HEK293 (cell line): ENCODE measurements at regions not wholly inside any gene's neighbourhood (a gene's known extent, or its start where the extent isn't known, plus 50 kb on each side); places are given as distances from the start of the nearest gene placed in this dataset.

ENCODE experiments used
- CTCF ChIA-PET: fragments of 350-600 bp; formaldehyde crosslinking; extraction: SDS; loops from one replicate; lab custom pipeline; 2021; ENCODE audit warnings: antibody characterized with exemption; lab: Yijun Ruan, JAX
- POLR2A ChIA-PET: fragments of 300-600 bp; formaldehyde crosslinking; extraction: SDS; loops from one replicate; lab custom pipeline; 2020; ENCODE audit warnings: antibody characterized with exemption, inconsistent platforms; lab: Yijun Ruan, JAX
- H3K27ac ChIP-seq: fragments of 200-500 bp; sonication (Bioruptor generic); 2 replicates; pipeline ENCODE4 v1.5.1; 2014; ENCODE audit warnings: low read depth, low read length, control low read depth, inconsistent platforms; ENCODE audit errors: extremely low read depth
- H3K36me3 ChIP-seq, 2 experiments: fragments of 200-500 bp in 1 of 2; sonication (Bioruptor generic) in 1 of 2; 1 replicate in 1 of 2; 2 replicates in 1 of 2; pipeline ENCODE4 v1.5.1; 2014 to 2017; ENCODE audit warnings: inconsistent platforms in 2 of 2, low read length in 2 of 2; ENCODE audit not compliant: control insufficient read depth in 2 of 2, insufficient read depth in 1 of 2
- H3K4me1 ChIP-seq: fragments of 200-500 bp; sonication (Bioruptor generic); 2 replicates; pipeline ENCODE4 v1.5.1; 2014; ENCODE audit warnings: mild to moderate bottlenecking, low read length, inconsistent platforms; ENCODE audit not compliant: control insufficient read depth, insufficient read depth
- H3K4me3 ChIP-seq: 2 replicates; pipeline ENCODE4 v1.5.1; 2011; ENCODE audit warnings: low read depth, mild to moderate bottlenecking, control low read depth, low read length, moderate library complexity
- H3K9me3 ChIP-seq: fragments of 200-500 bp; sonication (Bioruptor generic); 2 replicates; pipeline ENCODE4 v1.5.1; 2014; ENCODE audit warnings: low read depth, low read length, inconsistent platforms; ENCODE audit not compliant: control insufficient read depth, insufficient read depth
- FEZF1 ChIP-seq: fragments of 450-650 bp; formaldehyde crosslinking; IDR thresholded peaks from 2 replicates; pipeline ENCODE4 v1.5.1; 2016; ENCODE audit warnings: missing biosample characterization, missing genetic modification characterization
- GLIS2 ChIP-seq: fragments of 450-650 bp; formaldehyde crosslinking; IDR thresholded peaks from 2 replicates; pipeline ENCODE4 v1.5.1; 2016; ENCODE audit warnings: missing biosample characterization, missing genetic modification characterization
- KLF1 ChIP-seq: fragments of 450-650 bp; formaldehyde crosslinking; IDR thresholded peaks from 2 replicates; pipeline ENCODE4 v1.5.1; 2016; ENCODE audit warnings: missing biosample characterization, missing genetic modification characterization
- KLF7 ChIP-seq: fragments of 450-650 bp; formaldehyde crosslinking; IDR thresholded peaks from 2 replicates; pipeline ENCODE4 v1.5.1; 2016; ENCODE audit warnings: missing biosample characterization, missing genetic modification characterization, borderline replicate concordance
- KLF8 ChIP-seq: fragments of 450-650 bp; formaldehyde crosslinking; IDR thresholded peaks from 2 replicates; pipeline ENCODE4 v1.5.1; 2016; ENCODE audit warnings: missing biosample characterization, missing genetic modification characterization
- KLF9 ChIP-seq: fragments of 450-650 bp; formaldehyde crosslinking; IDR thresholded peaks from 2 replicates; pipeline ENCODE4 v1.5.1; 2016; ENCODE audit warnings: missing biosample characterization, missing genetic modification characterization, low read depth
- PRDM1 ChIP-seq: fragments of 450-650 bp; formaldehyde crosslinking; IDR thresholded peaks from 2 replicates; pipeline ENCODE4; 2016; ENCODE audit warnings: missing biosample characterization, missing genetic modification characterization
- SCRT1 ChIP-seq: fragments of 450-650 bp; formaldehyde crosslinking; IDR thresholded peaks from 2 replicates; pipeline ENCODE4 v1.5.1; 2016; ENCODE audit warnings: missing biosample characterization, missing genetic modification characterization, borderline replicate concordance
- SETDB1 ChIP-seq: IDR thresholded peaks from one replicate; pipeline ENCODE4 v1.6.1; 2017; ENCODE audit warnings: mild to moderate bottlenecking, low read length, moderate library complexity, mixed read lengths; ENCODE audit not compliant: insufficient read length
- TRIM28 ChIP-seq: IDR thresholded peaks from 2 replicates; pipeline ENCODE4 v1.6.1; 2011; ENCODE audit warnings: low read length, control low read depth, borderline replicate concordance
- ZBTB48 ChIP-seq: fragments of 450-650 bp; formaldehyde crosslinking; IDR thresholded peaks from 2 replicates; pipeline ENCODE4 v1.5.1; 2016; ENCODE audit warnings: missing biosample characterization, missing genetic modification characterization
- ZNF140 ChIP-seq: fragments of 450-650 bp; formaldehyde crosslinking; IDR thresholded peaks from 2 replicates; pipeline ENCODE4 v1.5.1; 2016; ENCODE audit warnings: missing biosample characterization, missing genetic modification characterization
- ZNF146 ChIP-seq: fragments of 450-650 bp; formaldehyde crosslinking; IDR thresholded peaks from 2 replicates; pipeline ENCODE4 v1.5.1; 2016; ENCODE audit warnings: missing biosample characterization, missing genetic modification characterization
- ZNF174 ChIP-seq: fragments of 450-650 bp; formaldehyde crosslinking; IDR thresholded peaks from 2 replicates; pipeline ENCODE4 v1.5.0; 2017; ENCODE audit warnings: missing biosample characterization, mild to moderate bottlenecking, missing genetic modification characterization
- ZNF202 ChIP-seq: fragments of 450-650 bp; formaldehyde crosslinking; IDR thresholded peaks from 2 replicates; pipeline ENCODE4 v1.5.1; 2016; ENCODE audit warnings: missing biosample characterization, missing genetic modification characterization, borderline replicate concordance
- ZNF23 ChIP-seq: fragments of 450-650 bp; formaldehyde crosslinking; IDR thresholded peaks from 2 replicates; pipeline ENCODE4 v1.5.1; 2016; ENCODE audit warnings: missing biosample characterization, missing genetic modification characterization, borderline replicate concordance
- ZNF37A ChIP-seq: fragments of 450-650 bp; IDR thresholded peaks from 2 replicates; pipeline ENCODE4 v1.5.1; 2018; ENCODE audit warnings: missing biosample characterization, missing genetic modification characterization
- ZNF404 ChIP-seq: fragments of 450-650 bp; formaldehyde crosslinking; IDR thresholded peaks from 2 replicates; pipeline ENCODE4 v1.5.1; 2017; ENCODE audit warnings: missing biosample characterization, missing genetic modification characterization
- ZNF510 ChIP-seq: fragments of 450-650 bp; formaldehyde crosslinking; IDR thresholded peaks from 2 replicates; pipeline ENCODE4 v1.5.1; 2018; ENCODE audit warnings: mild to moderate bottlenecking, missing genetic modification characterization, missing biosample characterization; ENCODE audit not compliant: insufficient replicate concordance
- ZNF558 ChIP-seq: fragments of 450-650 bp; formaldehyde crosslinking; IDR thresholded peaks from 2 replicates; pipeline ENCODE4 v1.5.1; 2016; ENCODE audit warnings: missing biosample characterization, missing genetic modification characterization
- ZNF571 ChIP-seq: fragments of 450-650 bp; formaldehyde crosslinking; IDR thresholded peaks from 2 replicates; pipeline ENCODE4 v1.5.0; 2017; ENCODE audit warnings: missing biosample characterization, missing genetic modification characterization
- ZNF626 ChIP-seq: fragments of 450-650 bp; sonication (Bioruptor Pico); formaldehyde crosslinking; IDR thresholded peaks from 2 replicates; pipeline ENCODE4 v1.5.1; 2018; ENCODE audit warnings: missing biosample characterization, missing genetic modification characterization, inconsistent platforms
- ZNF747 ChIP-seq: fragments of 450-650 bp; formaldehyde crosslinking; IDR thresholded peaks from 2 replicates; pipeline ENCODE4 v1.5.1; 2016; ENCODE audit warnings: missing biosample characterization, missing genetic modification characterization
- ZNF785 ChIP-seq: fragments of 450-650 bp; formaldehyde crosslinking; IDR thresholded peaks from 2 replicates; pipeline ENCODE4 v1.5.1; 2016; ENCODE audit warnings: missing biosample characterization, missing genetic modification characterization
- TF ChIP-seq, protein P1 (sequence below): fragments of 450-650 bp; formaldehyde crosslinking; IDR thresholded peaks from 2 replicates; pipeline ENCODE4 v1.5.0; 2017; ENCODE audit warnings: missing biosample characterization, missing genetic modification characterization, borderline replicate concordance
- TF ChIP-seq, protein P2 (sequence below): fragments of 450-650 bp; formaldehyde crosslinking; IDR thresholded peaks from 2 replicates; pipeline ENCODE4 v1.5.1; 2017; ENCODE audit warnings: missing biosample characterization, missing genetic modification characterization
- TF ChIP-seq, protein P3 (sequence below): fragments of 450-650 bp; formaldehyde crosslinking; IDR thresholded peaks from 2 replicates; pipeline ENCODE4 v1.5.1; 2016; ENCODE audit warnings: missing biosample characterization, missing genetic modification characterization
- TF ChIP-seq, protein P4 (sequence below): fragments of 450-650 bp; formaldehyde crosslinking; IDR thresholded peaks from 2 replicates; pipeline ENCODE4 v1.5.1; 2016; ENCODE audit warnings: missing biosample characterization, missing genetic modification characterization

DNA sequence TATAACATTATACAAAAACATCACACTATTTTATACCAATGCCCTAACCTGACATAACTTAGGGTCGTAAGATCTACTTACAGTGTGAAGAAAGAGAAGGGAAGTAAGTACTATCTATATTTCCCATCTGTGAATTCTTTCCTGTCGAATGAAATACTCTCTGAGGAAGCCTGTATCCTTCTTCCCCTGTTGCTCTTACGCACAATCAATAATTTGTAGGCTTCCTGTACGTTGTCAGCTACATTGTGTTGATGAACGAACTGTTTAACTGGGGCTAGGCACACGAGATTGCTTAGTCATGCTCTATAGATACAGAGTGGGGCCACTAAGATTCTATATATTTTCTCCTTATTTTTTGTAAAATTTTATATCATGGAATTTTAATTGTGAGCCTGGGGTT, 1125.0 kb upstream of the CELF4 start (continued):
- TF ChIP-seq ZNF23 (tag by site-specific recombination) (no peak), PRDM1 (tag by site-specific recombination) (no peak)
- TF ChIP-seq, protein P1, sequence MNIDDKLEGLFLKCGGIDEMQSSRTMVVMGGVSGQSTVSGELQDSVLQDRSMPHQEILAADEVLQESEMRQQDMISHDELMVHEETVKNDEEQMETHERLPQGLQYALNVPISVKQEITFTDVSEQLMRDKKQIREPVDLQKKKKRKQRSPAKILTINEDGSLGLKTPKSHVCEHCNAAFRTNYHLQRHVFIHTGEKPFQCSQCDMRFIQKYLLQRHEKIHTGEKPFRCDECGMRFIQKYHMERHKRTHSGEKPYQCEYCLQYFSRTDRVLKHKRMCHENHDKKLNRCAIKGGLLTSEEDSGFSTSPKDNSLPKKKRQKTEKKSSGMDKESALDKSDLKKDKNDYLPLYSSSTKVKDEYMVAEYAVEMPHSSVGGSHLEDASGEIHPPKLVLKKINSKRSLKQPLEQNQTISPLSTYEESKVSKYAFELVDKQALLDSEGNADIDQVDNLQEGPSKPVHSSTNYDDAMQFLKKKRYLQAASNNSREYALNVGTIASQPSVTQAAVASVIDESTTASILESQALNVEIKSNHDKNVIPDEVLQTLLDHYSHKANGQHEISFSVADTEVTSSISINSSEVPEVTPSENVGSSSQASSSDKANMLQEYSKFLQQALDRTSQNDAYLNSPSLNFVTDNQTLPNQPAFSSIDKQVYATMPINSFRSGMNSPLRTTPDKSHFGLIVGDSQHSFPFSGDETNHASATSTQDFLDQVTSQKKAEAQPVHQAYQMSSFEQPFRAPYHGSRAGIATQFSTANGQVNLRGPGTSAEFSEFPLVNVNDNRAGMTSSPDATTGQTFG (tag by site-specific recombination), result no peak

DNA sequence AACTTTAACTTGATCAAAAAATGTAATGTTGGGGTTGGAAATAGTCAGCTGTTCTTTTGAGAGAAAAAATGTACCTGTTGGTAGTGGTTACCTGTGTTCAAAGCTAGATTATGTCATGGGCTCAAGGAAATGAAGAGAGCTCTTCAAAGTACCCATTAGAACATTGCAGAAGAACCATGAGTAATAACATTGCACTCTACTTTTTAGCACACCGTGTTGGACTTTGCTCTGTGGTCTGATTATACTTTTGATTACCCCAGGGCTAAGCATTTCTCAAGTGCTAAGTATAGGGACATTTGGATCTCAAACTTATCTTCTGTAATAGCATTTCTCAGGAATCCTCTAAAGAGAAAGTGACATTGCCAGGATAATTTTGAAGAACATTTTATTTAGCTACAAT, 1122.8 kb upstream of the CELF4 start:
- CTCF ChIA-PET, result no interaction called here
- H3K27ac ChIP-seq, result no peak overlapping the region
- no peaks in the 10 kb centered on the region for H3K36me3 ChIP-seq
- no peak overlapping the region for H3K4me3 ChIP-seq
- no peaks in the 10 kb centered on the region for H3K4me1 ChIP-seq
- H3K9me3 ChIP-seq, result no peaks in the 10 kb centered on the region
- POLR2A ChIA-PET, result no interaction called here
- TF ChIP-seq KLF1 (tag by site-specific recombination) (no peak), ZNF626 (no peak), ZNF202 (tag by site-specific recombination) (no peak), KLF8 (no peak), ZNF174 (tag by site-specific recombination) (no peak), KLF7 (tag by site-specific recombination) (no peak), ZNF146 (tag by site-specific recombination) (no peak), ZNF571 (tag by site-specific recombination) (no peak), ZNF37A (tag by site-specific recombination) (no peak), ZNF404 (tag by site-specific recombination) (no peak), ZNF747 (no peak)
- TF ChIP-seq, protein P2, sequence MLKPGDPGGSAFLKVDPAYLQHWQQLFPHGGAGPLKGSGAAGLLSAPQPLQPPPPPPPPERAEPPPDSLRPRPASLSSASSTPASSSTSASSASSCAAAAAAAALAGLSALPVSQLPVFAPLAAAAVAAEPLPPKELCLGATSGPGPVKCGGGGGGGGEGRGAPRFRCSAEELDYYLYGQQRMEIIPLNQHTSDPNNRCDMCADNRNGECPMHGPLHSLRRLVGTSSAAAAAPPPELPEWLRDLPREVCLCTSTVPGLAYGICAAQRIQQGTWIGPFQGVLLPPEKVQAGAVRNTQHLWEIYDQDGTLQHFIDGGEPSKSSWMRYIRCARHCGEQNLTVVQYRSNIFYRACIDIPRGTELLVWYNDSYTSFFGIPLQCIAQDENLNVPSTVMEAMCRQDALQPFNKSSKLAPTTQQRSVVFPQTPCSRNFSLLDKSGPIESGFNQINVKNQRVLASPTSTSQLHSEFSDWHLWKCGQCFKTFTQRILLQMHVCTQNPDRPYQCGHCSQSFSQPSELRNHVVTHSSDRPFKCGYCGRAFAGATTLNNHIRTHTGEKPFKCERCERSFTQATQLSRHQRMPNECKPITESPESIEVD (tag by site-specific recombination), result no peak

DNA sequence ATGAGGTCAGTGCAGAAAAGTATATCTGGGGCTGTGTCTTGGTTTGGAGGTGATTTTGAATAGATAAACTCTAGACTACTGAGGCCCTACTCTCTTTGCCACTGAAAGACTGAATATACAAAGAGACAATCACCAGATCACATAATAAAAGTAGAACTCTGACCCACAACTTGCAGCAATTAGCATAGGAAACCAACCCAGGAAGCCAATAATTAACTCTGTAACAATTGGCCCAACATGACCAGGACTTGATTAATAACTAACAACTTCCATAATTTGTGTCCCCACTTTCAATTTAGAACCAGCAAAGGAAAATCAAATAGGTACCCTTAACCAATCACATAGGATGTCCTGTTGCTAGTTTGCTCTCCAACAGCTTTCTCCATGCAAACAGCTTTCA, 1104.9 kb upstream of the CELF4 start:
- Histone ChIP-seq H3K9me3 (no peaks in the 10 kb centered on the region), H3K4me1 (no peaks in the 10 kb centered on the region), H3K4me3 (no peak overlapping the region), H3K27ac (no peak overlapping the region), H3K36me3 (no peaks in the 10 kb centered on the region)
- ChIA-PET POLR2A (no interaction called here), CTCF (no interaction called here)
- TF ChIP-seq, protein P3, sequence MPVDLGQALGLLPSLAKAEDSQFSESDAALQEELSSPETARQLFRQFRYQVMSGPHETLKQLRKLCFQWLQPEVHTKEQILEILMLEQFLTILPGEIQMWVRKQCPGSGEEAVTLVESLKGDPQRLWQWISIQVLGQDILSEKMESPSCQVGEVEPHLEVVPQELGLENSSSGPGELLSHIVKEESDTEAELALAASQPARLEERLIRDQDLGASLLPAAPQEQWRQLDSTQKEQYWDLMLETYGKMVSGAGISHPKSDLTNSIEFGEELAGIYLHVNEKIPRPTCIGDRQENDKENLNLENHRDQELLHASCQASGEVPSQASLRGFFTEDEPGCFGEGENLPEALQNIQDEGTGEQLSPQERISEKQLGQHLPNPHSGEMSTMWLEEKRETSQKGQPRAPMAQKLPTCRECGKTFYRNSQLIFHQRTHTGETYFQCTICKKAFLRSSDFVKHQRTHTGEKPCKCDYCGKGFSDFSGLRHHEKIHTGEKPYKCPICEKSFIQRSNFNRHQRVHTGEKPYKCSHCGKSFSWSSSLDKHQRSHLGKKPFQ (tag by site-specific recombination), result no peak
- no peak for TF ChIP-seq ZNF510 (tag by site-specific recombination)
- TF ChIP-seq SETDB1, result no peak
- no peak for TF ChIP-seq ZNF404 (tag by site-specific recombination)
- no peak for TF ChIP-seq ZBTB48 (tag by site-specific recombination)
- TF ChIP-seq ZNF140 (tag by site-specific recombination), result no peak
- TF ChIP-seq, protein P4, sequence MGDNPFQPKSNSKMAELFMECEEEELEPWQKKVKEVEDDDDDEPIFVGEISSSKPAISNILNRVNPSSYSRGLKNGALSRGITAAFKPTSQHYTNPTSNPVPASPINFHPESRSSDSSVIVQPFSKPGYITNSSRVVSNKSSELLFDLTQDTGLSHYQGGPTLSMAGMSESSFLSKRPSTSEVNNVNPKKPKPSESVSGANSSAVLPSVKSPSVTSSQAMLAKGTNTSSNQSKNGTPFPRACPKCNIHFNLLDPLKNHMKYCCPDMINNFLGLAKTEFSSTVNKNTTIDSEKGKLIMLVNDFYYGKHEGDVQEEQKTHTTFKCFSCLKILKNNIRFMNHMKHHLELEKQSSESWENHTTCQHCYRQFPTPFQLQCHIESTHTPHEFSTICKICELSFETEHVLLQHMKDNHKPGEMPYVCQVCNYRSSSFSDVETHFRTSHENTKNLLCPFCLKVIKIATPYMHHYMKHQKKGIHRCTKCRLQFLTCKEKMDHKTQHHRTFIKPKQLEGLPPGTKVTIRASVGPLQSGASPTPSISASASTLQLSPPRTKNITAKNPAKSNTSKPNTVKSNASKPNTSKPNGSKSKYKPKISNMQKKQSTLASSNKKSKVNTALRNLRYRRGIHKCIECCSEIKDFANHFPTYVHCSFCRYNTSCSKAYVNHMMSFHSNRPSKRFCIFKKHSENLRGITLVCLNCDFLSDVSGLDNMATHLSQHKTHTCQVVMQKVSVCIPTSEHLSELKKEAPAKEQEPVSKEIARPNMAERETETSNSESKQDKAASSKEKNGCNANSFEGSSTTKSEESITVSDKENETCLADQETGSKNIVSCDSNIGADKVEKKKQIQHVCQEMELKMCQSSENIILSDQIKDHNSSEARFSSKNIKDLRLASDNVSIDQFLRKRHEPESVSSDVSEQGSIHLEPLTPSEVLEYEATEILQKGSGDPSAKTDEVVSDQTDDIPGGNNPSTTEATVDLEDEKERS (tag by site-specific recombination), result no peak
- TF ChIP-seq FEZF1 (tag by site-specific recombination), result no peak
- no peak for TF ChIP-seq GLIS2
- TF ChIP-seq SCRT1, result no peak
- TF ChIP-seq TRIM28, result no peak
- no peak for TF ChIP-seq ZNF785 (tag by site-specific recombination)
- no peak for TF ChIP-seq KLF9 (tag by site-specific recombination)
- no peak for TF ChIP-seq ZNF558 (tag by site-specific recombination)
